Testis (tissue), 2 donors: ENCODE measurements at regions not wholly inside any gene's neighbourhood (a gene's known extent, or its start where the extent isn't known, plus 50 kb on each side); places are given as distances from the start of the nearest gene placed in this dataset.

Experiments
- DNase-seq: peaks from one replicate; pipeline ENCODE4 v3.0.0-alpha.2; 2019
- H3K27ac ChIP-seq, 2 donors: fragments of 200-600 bp; sonication (generic); one replicate each; pipeline ENCODE4 v1.5.1; 2019
- H3K27me3 ChIP-seq: fragments of 200-600 bp; sonication (generic); one replicate; pipeline ENCODE4 v1.5.1; 2019
- H3K36me3 ChIP-seq: fragments of 200-600 bp; sonication (generic); one replicate; pipeline ENCODE4 v1.5.1; 2017; ENCODE audit warnings: low read depth; ENCODE audit errors: missing control alignments
- H3K4me1 ChIP-seq: fragments of 200-600 bp; sonication (generic); one replicate; pipeline ENCODE4 v1.5.1; 2019
- H3K4me3 ChIP-seq, 2 donors: fragments of 200-600 bp; sonication (generic); one replicate each; pipeline ENCODE4 v1.5.1; 2017 to 2019
- H3K9me3 ChIP-seq: fragments of 200-600 bp; sonication (generic); one replicate; pipeline ENCODE4 v1.5.1; 2017
- CTCF ChIP-seq, 3 experiments: fragments of 450-650 bp in 2 of 3; fragments of 200-600 bp in 1 of 3; sonication (generic) in 1 of 3; IDR thresholded peaks; one replicate each; pipeline ENCODE4 v1.5.1; 2016 to 2019; ENCODE audit warnings: antibody characterized with exemption in 3 of 3, mild to moderate bottlenecking in 2 of 3, moderate library complexity in 1 of 3
- POLR2A ChIP-seq: fragments of 450-650 bp; IDR thresholded peaks from one replicate; pipeline ENCODE4 v1.6.1; 2017; ENCODE audit warnings: antibody characterized with exemption, mild to moderate bottlenecking, moderate library complexity
- WGBS, 2 donors: methylation state at CpG; one replicate each; pipeline ENCODE4 v1.1.5; 2018; 5-methylcytosine and 5-hydroxymethylcytosine counted together
- intact Hi-C: fragments of 100-400 bp; cut with DNase I; formaldehyde crosslinking; loops from one replicate; pipeline ENCODE4 v1.15.1; 2023; ENCODE audit warnings: low total_unique reads

GRCh38 chr17:71413935-71414334 is 706.9 kb upstream of the SOX9 start:
- Histone ChIP-seq H3K9me3 (no peaks in the 10 kb centered on the region), H3K4me3 (no peak overlapping the region), H3K27ac (no peak overlapping the region), H3K27me3 (no peaks in the 10 kb centered on the region), H3K36me3 (no peaks in the 10 kb centered on the region), H3K4me1 (no peaks in the 10 kb centered on the region)
- intact Hi-C loops, result no loop called here
- 90 to 95% methylated on average over 2 of the region's 2 CpGs for WGBS, 2 donors
- TF ChIP-seq CTCF (IDR thresholded peaks at IDR 0.05), result no peak
- no peak for TF ChIP-seq POLR2A
- DNase-seq, result no peak

GRCh38 chr17:71417142-71417541 is 703.7 kb upstream of the SOX9 start:
- Histone ChIP-seq H3K36me3 (no peaks in the 10 kb centered on the region), H3K4me3 (no peak overlapping the region), H3K4me1 (no peaks in the 10 kb centered on the region), H3K27ac (no peak overlapping the region), H3K27me3 (no peaks in the 10 kb centered on the region), H3K9me3 (no peaks in the 10 kb centered on the region)
- TF ChIP-seq POLR2A (no peak), CTCF (IDR thresholded peaks at IDR 0.05) (no peak)
- 91 to 95% methylated on average over 1 of the region's 1 CpG for WGBS, 2 donors
- intact Hi-C loops, result no loop called here
- DNase-seq, result no peak

- H3K4me1 ChIP-seq, result no peaks in the 10 kb centered on the region
- no peak for DNase-seq
- H3K27ac ChIP-seq, result no peak overlapping the region
- TF ChIP-seq POLR2A, result no peak
- TF ChIP-seq CTCF (IDR thresholded peaks at IDR 0.05), result no peak
- 75 to 77% methylated on average over 1 of the region's 1 CpG for WGBS, 2 donors
- no peak overlapping the region for H3K4me3 ChIP-seq
- H3K9me3 ChIP-seq, result no peaks in the 10 kb centered on the region
- H3K36me3 ChIP-seq, result no peaks in the 10 kb centered on the region
- intact Hi-C loops, result no loop called here
- H3K27me3 ChIP-seq, result no peaks in the 10 kb centered on the region
Measured at GRCh38 chr17:71422968-71423367, 697.9 kb upstream of the SOX9 start.

- WGBS, 2 donors, result 83 to 86% methylated on average over 5 of the region's 5 CpGs
- H3K4me1 ChIP-seq, result no peaks in the 10 kb centered on the region
Measured at GRCh38 chr17:71423871-71424546, 696.8 kb upstream of the SOX9 start.

More at GRCh38 chr17:71423871-71424546, 696.8 kb upstream of the SOX9 start:
- Histone ChIP-seq H3K36me3 (no peaks in the 10 kb centered on the region), H3K27me3 (no peaks in the 10 kb centered on the region), H3K27ac (no peak overlapping the region), H3K4me3 (no peak overlapping the region), H3K9me3 (no peaks in the 10 kb centered on the region)
- TF ChIP-seq POLR2A (no peak), CTCF (IDR thresholded peaks at IDR 0.05) (no peak)
- intact Hi-C loops, result no loop called here
- DNase-seq, result no peak
